Activated CD4-positive, alpha-beta T cell treated with anti-CD3 and anti-CD28 coated beads, Interleukin-2, amount 10 ng/mL, durations not matched to agents 24 days and 14 days (primary cell): ENCODE measurements at regions not wholly inside any gene's neighbourhood (a gene's known extent, or its start where the extent isn't known, plus 50 kb on each side); places are given as distances from the start of the nearest gene placed in this dataset.

Experiments used
- DNase-seq: peaks from one replicate; pipeline ENCODE4 v3.0.0; 2022
- H3K27ac Mint-ChIP-seq: one replicate; pipeline ENCODE4 v1.8.0; 2022; ENCODE audit warnings: mild to moderate bottlenecking, mixed read lengths
- H3K27me3 Mint-ChIP-seq: one replicate; pipeline ENCODE4 v1.8.0; 2022; ENCODE audit warnings: mixed read lengths
- H3K36me3 Mint-ChIP-seq: one replicate; pipeline ENCODE4 v1.8.0; 2022; ENCODE audit warnings: low read depth, mild to moderate bottlenecking, mixed read lengths
- H3K4me1 Mint-ChIP-seq: one replicate; pipeline ENCODE4 v1.8.0; 2021; ENCODE audit warnings: mixed read lengths
- H3K4me3 Mint-ChIP-seq: one replicate; pipeline ENCODE4 v1.8.0; 2022; ENCODE audit warnings: mild to moderate bottlenecking, moderate library complexity, mixed read lengths
- H3K9me3 Mint-ChIP-seq: one replicate; pipeline ENCODE4 v1.8.0; 2021; ENCODE audit warnings: mixed read lengths
- intact Hi-C: fragments of 100-400 bp; cut with micrococcal nuclease; formaldehyde crosslinking; loops from one replicate; pipeline ENCODE4 v1.15.1; 2023

DNA sequence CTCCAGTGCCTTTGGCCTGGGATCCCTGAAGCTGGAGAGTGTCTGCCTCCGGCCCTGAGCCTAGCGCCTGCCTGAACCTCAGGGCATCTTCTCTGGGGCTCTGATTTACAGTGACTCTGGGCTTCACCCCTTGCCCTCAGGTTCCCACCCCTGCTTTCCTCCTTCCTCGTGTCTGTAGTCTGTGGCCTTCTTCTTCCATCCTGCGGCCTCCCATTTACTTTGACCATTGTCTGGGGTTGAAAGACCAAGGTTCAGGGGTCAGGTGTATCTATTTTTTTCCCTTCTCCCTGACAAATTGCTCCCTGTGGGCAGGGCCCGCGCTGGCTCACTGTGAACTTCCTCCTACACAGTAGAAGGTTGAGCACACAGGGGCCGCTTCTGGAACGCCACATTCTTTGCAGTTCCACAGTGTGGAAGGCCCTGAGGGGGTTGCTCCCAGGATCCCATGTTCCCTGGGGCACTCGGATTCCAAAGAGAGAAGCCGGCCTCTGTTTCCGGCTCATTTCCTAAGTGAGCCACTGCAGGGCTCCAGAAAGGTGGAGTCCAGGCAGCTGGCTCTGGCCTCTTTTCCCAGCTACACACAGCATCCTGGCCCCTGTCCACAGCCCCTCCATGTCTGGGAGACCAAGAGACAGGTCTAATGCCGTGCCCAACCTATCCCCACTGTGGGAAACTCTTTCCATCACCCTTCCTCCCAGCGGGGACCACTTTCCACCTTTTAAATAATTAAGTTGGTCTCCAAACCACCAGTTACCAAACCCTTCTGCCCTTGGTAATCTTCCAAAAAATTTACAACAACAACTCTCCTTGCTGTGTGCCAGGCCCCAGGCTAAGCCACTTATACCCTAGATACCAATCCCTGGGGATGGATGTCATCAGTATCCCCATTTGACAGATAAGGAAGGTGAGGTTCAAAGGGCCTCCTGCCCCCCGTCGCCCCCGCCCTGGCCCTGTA is 140.3 kb upstream of the IER5L start:
- no peak overlapping the region for H3K27ac Mint-ChIP-seq
- intact Hi-C loops = no loop called here
- peaks cover 11% of the 10 kb centered on the region for H3K4me1 Mint-ChIP-seq
- peaks cover 1% of the 10 kb centered on the region for H3K27me3 Mint-ChIP-seq
- no peak for DNase-seq
- no peaks in the 10 kb centered on the region for H3K9me3 Mint-ChIP-seq
- no peaks in the 10 kb centered on the region for H3K36me3 Mint-ChIP-seq
- H3K4me3 Mint-ChIP-seq = no peak overlapping the region

DNA sequence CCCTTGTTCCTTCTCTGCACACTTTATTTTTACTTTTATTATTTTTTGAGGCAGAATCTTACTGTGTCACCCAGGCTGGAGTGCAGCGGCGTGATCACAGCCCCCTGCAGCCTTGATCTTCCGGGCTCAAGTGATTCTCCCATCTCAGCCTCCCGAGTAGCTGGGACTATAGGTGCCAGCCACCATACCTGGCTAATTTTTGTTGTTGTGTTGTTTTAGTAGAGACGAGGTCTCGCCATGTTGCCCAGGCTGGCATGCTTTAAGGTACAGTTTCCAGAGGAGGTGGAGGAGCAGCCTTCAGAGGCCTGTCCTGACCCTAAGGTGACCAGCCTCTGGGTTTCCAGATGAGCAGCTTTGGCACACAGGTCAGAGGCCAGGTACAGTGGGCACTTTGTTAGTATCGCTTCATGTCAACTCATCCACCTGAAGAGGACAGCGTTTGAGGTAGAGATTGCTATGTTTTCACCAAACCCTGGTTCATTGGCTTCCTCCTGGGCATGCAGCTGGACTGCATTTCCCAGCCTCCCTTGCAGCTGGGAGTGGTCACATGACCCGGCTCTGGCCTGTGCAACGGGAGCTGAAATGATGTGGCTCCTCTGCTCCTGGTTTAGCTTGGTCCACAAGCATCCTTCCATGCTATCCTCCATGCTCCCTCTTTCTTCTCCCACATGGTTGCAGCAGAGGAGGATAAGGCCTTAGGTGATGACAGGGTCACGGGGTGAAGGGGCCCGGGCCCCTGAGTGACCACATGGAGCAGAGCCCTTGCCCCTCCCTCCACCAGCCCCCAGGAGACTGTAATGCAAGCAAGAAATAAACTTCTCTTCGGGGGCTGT is 139.3 kb upstream of the IER5L start:
- Mint-ChIP-seq H3K9me3 (no peaks in the 10 kb centered on the region), H3K27me3 (peaks cover 3% of the 10 kb centered on the region), H3K4me1 (peaks cover 9% of the 10 kb centered on the region), H3K36me3 (no peaks in the 10 kb centered on the region), H3K4me3 (no peak overlapping the region), H3K27ac (no peak overlapping the region)
- DNase-seq = no peak
- intact Hi-C loops = no loop called here

- H3K36me3 Mint-ChIP-seq = no peaks in the 10 kb centered on the region
- peaks cover 9% of the 10 kb centered on the region for H3K4me1 Mint-ChIP-seq
- H3K27ac Mint-ChIP-seq = no peak overlapping the region
- intact Hi-C loops = no loop called here
- H3K27me3 Mint-ChIP-seq = peaks cover 6% of the 10 kb centered on the region
- H3K4me3 Mint-ChIP-seq = no peak overlapping the region
- no peaks in the 10 kb centered on the region for H3K9me3 Mint-ChIP-seq
- DNase-seq = no peak
These were observed 138.4 kb upstream of the IER5L start for GRCh38 chr9:129316281-129317030.

GRCh38 chr9:129313331-129313955 is 135.4 kb upstream of the IER5L start:
- no peaks in the 10 kb centered on the region for H3K36me3 Mint-ChIP-seq
- no peak overlapping the region for H3K27ac Mint-ChIP-seq
- H3K4me3 Mint-ChIP-seq = no peak overlapping the region
- H3K27me3 Mint-ChIP-seq = peaks cover 4% of the 10 kb centered on the region
- H3K9me3 Mint-ChIP-seq = no peaks in the 10 kb centered on the region
- DNase-seq = no peak
- intact Hi-C loops = no loop called here
- H3K4me1 Mint-ChIP-seq = peaks cover 2% of the 10 kb centered on the region

- H3K9me3 Mint-ChIP-seq = no peaks in the 10 kb centered on the region
- H3K27ac Mint-ChIP-seq = no peak overlapping the region
- no peaks in the 10 kb centered on the region for H3K36me3 Mint-ChIP-seq
- intact Hi-C loops = no loop called here
- peaks cover under 1% of the 10 kb centered on the region for H3K4me1 Mint-ChIP-seq
- H3K27me3 Mint-ChIP-seq = peaks cover 4% of the 10 kb centered on the region
- H3K4me3 Mint-ChIP-seq = no peak overlapping the region
- no peak for DNase-seq
These were observed 134.4 kb upstream of the IER5L start for GRCh38 chr9:129312251-129313122.

GRCh38 chr9:129311643-129312042 is 133.6 kb upstream of the IER5L start:
- DNase-seq = no peak
- Mint-ChIP-seq H3K4me3 (no peak overlapping the region), H3K9me3 (no peaks in the 10 kb centered on the region), H3K27ac (no peak overlapping the region), H3K4me1 (peaks cover 6% of the 10 kb centered on the region), H3K27me3 (peaks cover 4% of the 10 kb centered on the region), H3K36me3 (no peaks in the 10 kb centered on the region)
- intact Hi-C loops = no loop called here

DNA sequence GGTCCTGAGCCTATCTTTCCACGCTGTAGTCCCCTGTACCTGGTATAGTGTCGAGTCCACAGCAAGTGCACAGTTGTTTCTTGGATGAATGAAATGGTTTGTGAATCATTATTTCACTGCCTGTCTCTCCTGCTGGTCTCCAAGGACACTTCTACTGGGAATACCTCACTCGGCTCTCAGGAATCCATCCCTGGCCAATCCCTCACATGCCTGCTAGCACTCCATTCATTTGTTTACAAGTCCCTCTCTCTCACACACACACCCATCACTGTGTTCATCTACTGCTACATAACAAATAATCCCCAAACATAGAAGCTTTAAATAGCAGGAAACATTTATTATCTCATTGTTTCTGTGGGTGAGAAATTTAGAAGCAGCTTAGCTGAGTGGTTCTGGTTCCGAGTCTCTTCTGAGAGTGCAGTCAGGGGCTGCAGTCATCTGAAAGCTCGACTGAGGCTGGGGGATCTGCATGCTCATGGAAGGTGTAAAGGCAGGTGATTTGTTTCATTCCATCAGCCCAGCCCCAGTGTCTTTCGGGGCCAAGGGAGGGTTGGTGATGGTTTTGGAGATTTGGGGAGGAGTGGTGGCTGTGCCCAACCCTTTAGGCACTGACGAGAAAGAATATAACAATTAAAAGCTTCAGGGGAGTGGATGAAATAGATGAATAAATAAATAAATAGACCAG is 132.7 kb upstream of the IER5L start:
- intact Hi-C loops = no loop called here
- no peak overlapping the region for H3K4me3 Mint-ChIP-seq
- no peak for DNase-seq
- peaks cover 4% of the 10 kb centered on the region for H3K27me3 Mint-ChIP-seq
- H3K9me3 Mint-ChIP-seq = no peaks in the 10 kb centered on the region
- no peak overlapping the region for H3K27ac Mint-ChIP-seq
- H3K36me3 Mint-ChIP-seq = no peaks in the 10 kb centered on the region
- H3K4me1 Mint-ChIP-seq = peaks cover 6% of the 10 kb centered on the region

DNA sequence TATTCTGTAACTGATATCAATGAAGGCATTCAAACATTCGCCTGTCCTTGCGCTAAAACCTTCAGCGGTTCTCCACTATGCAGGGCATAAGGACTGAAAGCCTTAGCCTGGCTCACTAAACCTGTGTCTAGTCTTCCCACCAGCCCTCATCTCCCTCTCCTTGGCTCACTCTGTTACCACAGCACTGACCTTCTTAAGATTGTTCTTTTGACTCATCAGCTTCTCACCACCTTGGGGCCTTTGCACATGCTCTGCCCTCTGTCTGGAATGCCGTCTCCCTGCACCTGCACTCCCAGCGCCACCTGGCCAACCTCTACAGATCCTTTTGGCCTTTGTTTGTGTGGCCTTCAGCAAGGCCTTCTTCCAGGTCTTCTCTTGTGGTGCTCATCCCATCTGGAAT is 131.8 kb upstream of the IER5L start:
- no peak overlapping the region for H3K4me3 Mint-ChIP-seq
- H3K27ac Mint-ChIP-seq = no peak overlapping the region
- DNase-seq = no peak
- H3K36me3 Mint-ChIP-seq = no peaks in the 10 kb centered on the region
- intact Hi-C loops = no loop called here
- H3K4me1 Mint-ChIP-seq = peaks cover 6% of the 10 kb centered on the region
- no peaks in the 10 kb centered on the region for H3K9me3 Mint-ChIP-seq
- peaks cover 4% of the 10 kb centered on the region for H3K27me3 Mint-ChIP-seq

- Mint-ChIP-seq H3K27me3 (peaks cover 4% of the 10 kb centered on the region), H3K9me3 (no peaks in the 10 kb centered on the region), H3K36me3 (no peaks in the 10 kb centered on the region), H3K4me3 (no peak overlapping the region), H3K4me1 (peaks cover 6% of the 10 kb centered on the region), H3K27ac (no peak overlapping the region)
- intact Hi-C loops = no loop called here
- DNase-seq = no peak
These were observed 131.0 kb upstream of the IER5L start for GRCh38 chr9:129309041-129309430.

DNA sequence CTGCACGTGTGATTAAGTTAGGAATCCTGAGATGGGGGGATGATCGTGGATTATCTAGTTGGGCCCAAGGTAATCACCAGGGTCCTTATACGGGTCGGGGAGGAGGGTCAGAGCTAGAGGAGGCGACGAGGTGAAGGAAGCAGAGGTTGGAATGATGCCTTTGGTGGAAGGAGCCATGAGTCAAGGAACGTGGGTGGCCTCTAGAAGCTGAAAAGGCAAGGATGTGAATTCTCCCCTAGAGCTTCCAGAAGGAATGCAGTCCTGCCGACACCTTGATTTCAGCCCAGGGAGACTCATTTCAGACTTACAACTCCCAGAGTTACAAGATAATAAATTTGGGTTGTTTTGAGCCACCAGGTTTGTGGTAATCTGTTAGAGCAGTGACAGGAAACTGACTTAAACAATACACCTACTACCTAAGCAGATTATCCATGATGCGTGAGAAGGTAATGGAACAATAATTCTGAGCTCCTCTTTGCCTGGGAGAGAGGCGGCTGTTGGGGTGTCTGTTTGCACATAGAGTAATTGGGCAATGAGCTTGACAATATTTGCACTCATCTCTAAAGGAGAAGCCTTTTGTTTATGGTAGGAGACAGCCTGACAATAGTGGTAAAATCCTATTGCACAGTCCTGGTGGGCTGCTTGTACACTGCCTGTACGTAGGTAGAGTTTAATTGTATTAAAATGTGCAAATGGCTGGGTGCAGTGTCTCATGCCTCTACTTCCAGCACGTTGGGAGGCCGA is 129.3 kb upstream of the IER5L start:
- DNase-seq = no peak
- intact Hi-C loops = no loop called here
- Mint-ChIP-seq H3K4me3 (no peak overlapping the region), H3K27ac (no peak overlapping the region), H3K9me3 (peaks cover 9% of the 10 kb centered on the region), H3K36me3 (peaks cover under 1% of the 10 kb centered on the region), H3K4me1 (peaks cover 6% of the 10 kb centered on the region), H3K27me3 (peaks cover 5% of the 10 kb centered on the region)

GRCh38 chr9:129306318-129306973 is 128.4 kb upstream of the IER5L start:
- no peak for DNase-seq
- intact Hi-C loops = no loop called here
- no peak overlapping the region for H3K4me3 Mint-ChIP-seq
- H3K9me3 Mint-ChIP-seq = peaks cover 14% of the 10 kb centered on the region
- H3K27me3 Mint-ChIP-seq = peaks cover 3% of the 10 kb centered on the region
- H3K27ac Mint-ChIP-seq = no peak overlapping the region
- H3K36me3 Mint-ChIP-seq = peaks cover 2% of the 10 kb centered on the region
- H3K4me1 Mint-ChIP-seq = peaks cover 6% of the 10 kb centered on the region
